ENCODE measurements at regions not wholly inside any gene's neighbourhood (a gene's known extent, or its start where the extent isn't known, plus 50 kb on each side); places are given as distances from the start of the nearest gene placed in this dataset.
"Not testable (repeated sequence)": the region's sequence is repeated elsewhere in the genome, so short reads cannot be mapped to it uniquely, and the experiment has no call there.

- no peak for DNase-seq (ENCODE audit: low spot score)
Observed at GRCh38 chr4:103996637-103997036, 276.9 kb upstream of the TACR3 start.

DNA sequence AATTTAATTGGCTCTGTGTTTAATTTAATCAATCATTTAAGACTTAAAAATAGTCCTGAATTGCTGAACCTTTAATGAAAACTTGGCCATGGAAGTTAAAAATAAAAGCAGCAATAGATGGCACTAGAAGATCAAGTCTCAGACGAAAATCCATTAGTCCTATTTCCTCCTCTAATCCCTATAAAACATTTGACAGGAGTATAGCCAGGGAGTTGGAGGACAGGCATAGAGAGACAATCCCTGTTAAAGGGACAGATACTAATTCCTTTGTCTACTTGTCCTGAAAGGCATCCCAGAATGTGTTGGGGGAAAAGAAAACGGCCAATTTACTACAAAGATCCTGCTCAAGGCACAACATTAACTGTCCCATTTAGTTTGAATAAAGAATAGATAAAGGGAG lies 276.3 kb upstream of the TACR3 start:
- no peak for DNase-seq (ENCODE audit: low spot score)

- DNase-seq (ENCODE audit: low spot score), result no peak
Observed at GRCh38 chr4:103994059-103994458, 274.3 kb upstream of the TACR3 start.

DNA sequence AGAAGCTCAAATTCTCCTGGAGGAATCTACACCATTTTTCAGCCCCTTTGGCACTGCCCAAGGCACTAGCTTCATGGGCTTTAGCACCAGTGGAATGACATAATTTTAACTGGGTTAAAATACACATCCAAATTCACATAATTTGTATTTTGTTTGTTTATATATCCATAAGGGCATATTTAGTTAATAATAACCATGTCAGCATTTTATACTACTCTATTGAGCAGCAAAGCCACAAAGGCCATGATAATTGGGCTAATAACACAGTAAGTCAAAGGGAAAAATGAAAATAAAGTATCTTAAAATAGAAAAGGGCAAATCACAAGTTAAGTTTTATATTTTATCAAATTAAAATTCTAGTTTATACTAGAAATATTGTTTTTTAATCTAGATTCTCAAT lies 262.7 kb upstream of the TACR3 start:
- DNase-seq (ENCODE audit: low spot score), result no peak

GRCh38 chr4:103948244-103949018 lies 228.6 kb upstream of the TACR3 start:
- no peak for DNase-seq (ENCODE audit: low spot score)

- DNase-seq (ENCODE audit: low spot score), result no peak
Observed at GRCh38 chr4:103947617-103948016, 227.8 kb upstream of the TACR3 start.

DNA sequence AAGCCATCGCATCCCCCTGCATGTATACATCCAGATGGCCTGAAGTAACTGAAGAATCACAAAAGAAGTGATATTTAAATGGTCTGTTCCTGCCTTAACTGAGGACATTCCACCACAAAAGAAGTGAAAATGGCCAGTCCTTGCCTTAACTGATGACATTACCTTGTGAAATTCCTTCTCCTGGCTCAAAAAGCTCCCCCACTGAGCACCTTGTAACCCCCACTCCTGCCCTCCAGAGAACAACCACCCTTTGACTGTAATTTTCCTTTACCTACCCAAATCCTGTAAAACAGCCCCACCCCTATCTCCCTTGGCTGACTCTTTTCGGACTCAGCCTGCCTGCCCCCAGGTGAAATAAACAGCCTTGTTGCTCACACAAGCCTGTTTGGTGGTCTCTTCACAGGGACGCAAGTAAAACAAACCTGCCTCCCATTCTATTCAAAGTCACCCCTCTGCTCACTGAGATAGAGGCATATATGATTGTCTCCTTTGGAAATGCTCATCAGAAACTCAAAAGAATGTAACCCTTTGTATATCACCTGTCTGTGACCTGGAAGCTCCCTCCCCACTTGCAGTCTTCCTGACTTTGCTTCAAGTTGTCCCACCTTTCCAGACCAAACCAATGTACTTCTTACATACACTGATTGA lies 227.0 kb upstream of the TACR3 start:
- not testable (repeated sequence) for DNase-seq (ENCODE audit: low spot score)

- no peak for DNase-seq (ENCODE audit: low spot score)
Observed at GRCh38 chr4:103938488-103938887, 218.7 kb upstream of the TACR3 start.

DNA sequence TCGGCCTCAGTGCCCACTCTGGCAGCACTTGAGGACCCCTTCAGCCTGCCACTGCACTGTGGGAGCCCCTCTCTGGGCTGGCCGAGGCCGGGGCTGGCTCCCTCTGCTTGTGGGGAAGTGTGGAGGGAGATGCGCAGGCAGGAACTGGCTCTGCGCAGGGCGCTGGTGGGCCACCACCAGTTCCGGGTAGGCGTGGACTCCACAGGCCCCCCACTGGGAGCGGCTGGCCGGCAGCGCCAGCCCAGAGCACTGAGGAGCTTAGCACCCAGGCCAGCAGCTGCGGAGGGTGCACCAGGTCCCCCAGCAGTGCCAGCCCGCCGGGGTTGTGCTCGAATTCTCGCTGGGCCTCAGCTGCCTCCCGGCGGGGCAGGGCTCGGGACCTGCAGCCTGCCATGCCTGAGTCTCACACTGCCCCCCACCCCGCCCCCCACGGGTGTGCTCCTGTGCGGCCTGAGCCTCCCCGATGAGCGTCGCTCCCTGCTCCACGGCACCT lies 216.9 kb upstream of the TACR3 start:
- no peak for DNase-seq (ENCODE audit: low spot score)

DNA sequence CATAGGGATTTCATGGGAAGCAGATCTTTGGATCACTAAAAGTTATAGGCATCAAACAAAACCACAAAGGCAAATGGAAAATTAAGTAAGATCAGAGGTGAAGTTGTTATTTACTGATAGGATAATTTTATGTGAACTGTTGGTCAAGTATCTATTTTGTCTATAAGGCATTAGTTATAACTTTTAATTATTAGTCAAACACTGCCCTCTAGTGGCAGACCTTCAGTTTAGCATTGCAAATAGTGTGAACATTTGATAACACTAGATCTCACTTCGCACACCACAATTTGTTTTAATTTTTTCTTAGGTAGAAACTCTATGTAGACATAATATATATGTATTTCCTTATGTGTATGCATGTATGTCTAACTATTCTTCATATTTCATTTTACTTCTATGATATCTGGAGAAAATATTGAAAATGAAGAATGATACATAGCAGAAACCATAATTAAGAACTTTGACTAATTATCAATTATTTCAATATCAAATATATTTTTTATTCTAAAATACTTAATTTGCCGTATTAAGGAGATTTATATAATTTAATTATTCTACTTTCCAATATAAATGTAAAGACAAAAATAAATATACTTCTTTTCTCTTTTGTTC lies 214.5 kb upstream of the TACR3 start:
- no peak for DNase-seq (ENCODE audit: low spot score)

DNA sequence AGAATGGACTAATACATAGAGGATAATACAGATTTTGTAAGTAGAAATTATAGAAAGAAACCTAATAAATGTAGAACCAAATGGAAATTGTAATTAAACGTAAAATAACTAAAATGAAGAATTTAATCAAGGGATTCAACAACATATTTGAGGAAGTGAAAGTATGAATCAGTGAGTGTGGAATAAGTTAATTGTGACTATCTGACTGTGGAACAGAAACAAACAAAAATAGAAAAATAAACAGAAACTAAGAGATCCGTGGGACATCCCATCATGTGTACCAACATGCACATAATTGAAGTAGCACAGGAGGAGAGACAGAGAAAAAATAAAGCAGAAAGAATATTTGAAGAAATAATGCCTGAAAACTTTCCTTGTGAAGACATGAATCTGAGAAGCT lies 208.6 kb upstream of the TACR3 start:
- DNase-seq (ENCODE audit: low spot score), result no peak

DNA sequence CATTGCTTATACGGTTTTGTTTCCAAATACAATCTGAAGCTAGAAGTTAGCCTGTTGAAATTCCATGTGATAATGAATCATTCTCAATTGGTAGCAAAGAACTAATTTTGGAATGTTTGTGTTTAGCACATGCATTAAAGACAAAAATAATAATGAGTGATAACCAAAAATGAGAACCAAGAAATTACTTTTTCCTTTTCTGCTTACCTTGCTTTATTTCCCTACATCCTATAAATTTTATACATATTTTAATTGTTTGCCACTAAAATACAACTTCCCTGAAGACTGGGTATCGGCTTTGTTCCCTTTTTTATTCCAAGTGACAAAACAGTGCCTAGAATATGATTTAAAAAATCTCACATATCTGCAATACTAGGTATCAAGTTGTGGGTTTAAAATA lies 203.8 kb upstream of the TACR3 start:
- DNase-seq (ENCODE audit: low spot score), result no peak

GRCh38 chr4:103918214-103918613 lies 198.4 kb upstream of the TACR3 start:
- no peak for DNase-seq (ENCODE audit: low spot score)

DNA sequence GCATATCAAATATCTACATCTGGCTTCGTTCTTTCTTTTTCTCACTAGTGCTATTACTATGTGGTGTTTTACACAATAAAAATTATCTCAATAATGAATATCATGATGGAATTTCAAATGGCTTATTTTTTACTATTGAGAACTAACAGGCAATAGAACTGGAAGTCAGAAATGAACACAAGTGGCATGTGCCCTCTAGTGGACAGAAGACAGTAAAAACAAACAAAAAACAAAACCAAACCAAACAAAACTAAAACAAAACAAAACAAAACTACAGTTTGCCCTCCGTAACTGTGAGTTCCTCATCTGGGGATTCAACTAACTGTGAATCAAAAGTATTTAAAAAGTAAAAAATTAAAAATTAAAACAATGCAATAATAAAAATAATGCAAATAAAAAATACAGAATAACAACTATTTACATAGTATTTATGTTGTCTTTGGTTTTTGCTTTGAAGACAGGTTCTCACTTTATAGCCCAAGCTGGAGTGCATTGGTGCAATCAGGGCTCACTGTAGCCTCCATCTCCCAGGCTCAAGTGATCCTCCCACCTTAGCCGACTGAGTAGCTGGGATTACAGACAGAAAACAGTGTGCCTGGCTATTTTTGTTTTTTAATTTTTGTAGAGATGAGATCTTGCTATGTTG lies 195.6 kb upstream of the TACR3 start:
- DNase-seq (ENCODE audit: low spot score), result no peak

GRCh38 chr4:103907414-103907813 lies 187.6 kb upstream of the TACR3 start:
- no peak for DNase-seq (ENCODE audit: low spot score)

GRCh38 chr4:103904123-103904522 lies 184.3 kb upstream of the TACR3 start:
- DNase-seq (ENCODE audit: low spot score), result no peak

DNA sequence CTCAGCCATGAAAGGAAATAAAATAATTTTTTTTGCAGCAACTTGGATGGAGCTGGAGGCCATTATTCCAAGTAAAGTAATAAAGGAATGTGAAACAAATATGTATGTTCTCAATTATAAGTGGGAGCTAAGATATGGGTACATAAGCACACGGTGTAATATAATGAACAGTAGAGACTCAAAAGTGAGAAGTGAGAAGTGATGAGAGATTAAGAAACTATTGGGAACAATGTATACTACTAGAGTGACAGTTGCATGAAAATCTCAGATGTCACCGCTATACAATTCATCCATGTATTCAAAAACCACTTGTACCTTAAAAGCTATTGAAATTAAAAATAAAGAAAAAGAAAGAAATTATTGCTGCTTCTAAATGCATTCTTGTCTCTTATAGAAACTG lies 182.9 kb upstream of the TACR3 start:
- DNase-seq (ENCODE audit: low spot score), result no peak

DNA sequence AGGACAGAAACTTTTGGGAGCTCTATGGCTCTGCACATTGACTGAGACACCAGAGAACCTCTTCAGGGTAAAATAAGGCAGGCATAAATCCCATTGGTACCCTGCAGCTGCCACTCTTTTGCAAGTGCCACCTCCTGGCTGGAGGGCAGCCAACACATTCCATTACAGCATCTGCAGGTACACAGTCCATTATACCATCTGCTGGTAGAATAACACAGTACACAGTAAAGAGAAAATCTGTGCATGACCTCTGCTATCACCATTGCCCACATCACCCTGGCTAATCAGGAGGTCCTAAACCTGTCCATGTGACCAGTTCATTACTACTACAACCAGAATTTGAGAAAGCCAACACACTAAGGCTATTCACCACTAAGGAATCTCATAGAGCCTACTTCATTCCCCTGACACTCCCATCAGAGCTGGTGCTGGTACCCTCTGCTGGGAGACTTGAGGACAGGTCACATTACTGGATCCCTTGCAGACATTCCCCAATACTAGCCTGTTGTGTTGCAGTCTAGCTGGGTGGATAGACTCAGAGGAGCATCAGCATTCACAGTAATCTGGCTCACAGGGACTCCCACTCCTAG lies 176.2 kb upstream of the TACR3 start:
- DNase-seq (ENCODE audit: low spot score), result no peak

GRCh38 chr4:103892586-103892985 lies 172.8 kb upstream of the TACR3 start:
- no peak for DNase-seq (ENCODE audit: low spot score)

DNA sequence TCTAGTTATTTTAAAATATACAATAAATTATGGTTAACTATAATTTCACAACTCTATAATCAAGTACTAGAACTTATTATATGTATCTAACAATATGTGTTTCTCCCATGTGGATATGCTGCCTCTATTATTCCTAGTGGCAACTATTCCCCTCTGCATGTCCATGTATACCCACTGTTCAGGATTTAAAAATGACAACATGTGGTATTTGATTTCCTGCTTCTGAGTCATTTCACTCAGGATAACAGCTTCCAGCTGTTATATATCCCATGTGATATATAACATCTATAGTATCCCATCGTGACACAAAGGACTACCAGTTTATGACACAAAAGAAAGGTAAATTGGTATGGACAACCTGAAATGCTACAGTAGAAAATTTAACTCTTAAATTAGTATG lies 167.4 kb upstream of the TACR3 start:
- no peak for DNase-seq (ENCODE audit: low spot score)

DNA sequence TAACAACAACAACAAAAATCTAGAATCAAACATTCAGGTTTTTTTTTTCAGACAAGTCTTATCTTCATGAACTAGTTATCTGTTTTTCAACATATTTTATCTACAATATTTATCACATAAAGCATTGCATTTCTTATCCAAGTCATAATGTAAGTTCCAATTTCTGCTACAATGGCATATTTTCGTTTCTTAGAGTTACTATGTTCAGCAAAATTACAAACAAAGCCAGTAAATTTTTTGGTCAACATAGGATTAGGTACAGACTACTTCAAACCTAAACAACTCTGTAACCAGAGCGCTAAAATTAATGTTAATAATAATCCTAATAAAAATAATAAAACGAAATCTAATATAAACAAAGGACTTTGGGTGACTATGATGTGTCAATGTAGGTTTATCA lies 165.4 kb upstream of the TACR3 start:
- DNase-seq (ENCODE audit: low spot score), result no peak

DNA sequence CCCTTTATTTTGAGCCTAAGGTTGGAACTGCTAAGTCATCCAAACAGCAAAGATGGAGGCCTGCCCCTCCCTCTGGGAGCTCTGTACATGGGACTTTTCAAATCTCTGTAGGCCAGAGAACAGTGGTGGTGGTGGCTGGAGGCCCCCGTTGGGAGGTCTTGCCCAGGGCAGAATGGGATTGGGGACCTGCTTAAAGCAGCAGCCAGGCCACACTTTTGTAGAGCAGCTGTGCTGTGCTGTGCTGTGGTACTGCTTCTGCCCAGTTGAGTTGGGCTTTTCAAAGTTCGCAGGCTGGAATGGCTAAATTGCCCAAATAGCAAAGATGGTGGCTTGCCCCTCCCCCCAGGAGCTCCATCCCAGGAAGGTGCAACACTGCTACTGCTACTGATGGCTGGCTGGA lies 147.5 kb upstream of the TACR3 start:
- no peak for DNase-seq (ENCODE audit: low spot score)
